Left ventricle myocardium inferior (tissue), 1 donor: ENCODE measurements at regions not wholly inside any gene's neighbourhood (a gene's known extent, or its start where the extent isn't known, plus 50 kb on each side); places are given as distances from the start of the nearest gene placed in this dataset.

Source experiments
- DNase-seq: peaks from one replicate; pipeline ENCODE4 v3.0.0-alpha.2; 2020
- H3K27ac ChIP-seq: fragments of 200-600 bp; replicated peaks from 2 replicates; pipeline ENCODE4 v1.8.0; 2021
- H3K27me3 ChIP-seq: fragments of 200-600 bp; 2 replicates; pipeline ENCODE4 v1.8.0; 2021; ENCODE audit warnings: low read depth
- H3K36me3 ChIP-seq: fragments of 200-600 bp; 2 replicates; pipeline ENCODE4 v1.8.0; 2021
- H3K4me1 ChIP-seq: fragments of 200-600 bp; 2 replicates; pipeline ENCODE4 v1.8.0; 2021
- H3K4me3 ChIP-seq: fragments of 200-600 bp; 2 replicates; pipeline ENCODE4 v1.8.0; 2021; ENCODE audit warnings: mild to moderate bottlenecking, moderate library complexity
- H3K9me3 ChIP-seq: fragments of 200-600 bp; replicated peaks from 2 replicates; pipeline ENCODE4 v1.8.0; 2021
- intact Hi-C: fragments of 100-400 bp; cut with micrococcal nuclease; formaldehyde crosslinking; loops from one replicate; pipeline ENCODE4 v1.11.0; 2022
- TF ChIP-seq, protein P1 (sequence below): fragments of 200-600 bp; IDR thresholded peaks from 2 replicates; pipeline ENCODE4 v1.8.0; 2021; ENCODE audit warnings: antibody characterized with exemption, mild to moderate bottlenecking, borderline replicate concordance
- donor health status: DM: no; HTN: yes; CAD: no; lungs with severe emphysema.

DNA sequence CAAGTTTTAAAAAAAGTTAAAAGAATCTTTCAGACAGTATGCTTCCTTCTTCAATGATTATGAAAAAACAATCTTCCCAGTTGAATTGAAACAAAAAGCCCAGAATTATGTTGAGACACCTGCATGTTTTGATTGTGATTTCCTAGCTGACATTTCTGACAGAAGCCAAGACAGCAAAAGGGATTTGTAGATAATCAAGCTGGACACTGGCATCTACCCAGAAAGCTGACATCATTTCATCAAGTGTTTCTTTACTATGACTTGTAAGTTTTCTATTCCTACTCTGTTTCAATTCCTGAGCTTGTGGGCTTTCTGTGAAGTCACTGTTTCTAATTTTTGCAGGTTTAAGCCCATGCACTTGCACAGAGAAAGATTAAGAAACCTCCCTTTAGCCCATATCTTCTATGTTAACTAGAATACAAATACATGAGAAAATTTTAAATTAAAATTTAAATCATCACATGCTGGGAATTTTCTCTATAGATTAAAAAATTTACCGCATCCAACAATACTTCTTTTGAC, 82.9 kb upstream of the CCDC85A start:
- H3K27ac ChIP-seq: no peak overlapping the region

DNA sequence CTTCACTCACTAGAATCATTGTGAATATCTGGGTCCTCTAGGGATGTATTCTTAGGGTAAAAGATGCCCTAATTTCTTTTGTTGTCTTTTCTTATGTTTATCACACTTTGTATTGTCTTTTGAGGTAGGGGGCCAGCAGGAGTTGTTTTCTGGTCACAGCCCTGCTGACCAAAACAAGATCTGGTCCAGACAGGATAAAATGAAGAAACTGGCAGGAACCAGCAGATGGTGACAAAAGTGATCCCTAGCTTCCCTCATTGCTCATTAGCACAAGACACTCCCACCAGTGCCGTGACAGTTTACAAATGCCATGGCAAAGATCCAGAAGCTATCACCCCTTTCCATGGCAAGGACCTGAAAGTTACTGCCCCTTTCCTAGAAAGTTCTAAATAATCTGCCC, 81.7 kb upstream of the CCDC85A start:
- TF ChIP-seq, protein P1, sequence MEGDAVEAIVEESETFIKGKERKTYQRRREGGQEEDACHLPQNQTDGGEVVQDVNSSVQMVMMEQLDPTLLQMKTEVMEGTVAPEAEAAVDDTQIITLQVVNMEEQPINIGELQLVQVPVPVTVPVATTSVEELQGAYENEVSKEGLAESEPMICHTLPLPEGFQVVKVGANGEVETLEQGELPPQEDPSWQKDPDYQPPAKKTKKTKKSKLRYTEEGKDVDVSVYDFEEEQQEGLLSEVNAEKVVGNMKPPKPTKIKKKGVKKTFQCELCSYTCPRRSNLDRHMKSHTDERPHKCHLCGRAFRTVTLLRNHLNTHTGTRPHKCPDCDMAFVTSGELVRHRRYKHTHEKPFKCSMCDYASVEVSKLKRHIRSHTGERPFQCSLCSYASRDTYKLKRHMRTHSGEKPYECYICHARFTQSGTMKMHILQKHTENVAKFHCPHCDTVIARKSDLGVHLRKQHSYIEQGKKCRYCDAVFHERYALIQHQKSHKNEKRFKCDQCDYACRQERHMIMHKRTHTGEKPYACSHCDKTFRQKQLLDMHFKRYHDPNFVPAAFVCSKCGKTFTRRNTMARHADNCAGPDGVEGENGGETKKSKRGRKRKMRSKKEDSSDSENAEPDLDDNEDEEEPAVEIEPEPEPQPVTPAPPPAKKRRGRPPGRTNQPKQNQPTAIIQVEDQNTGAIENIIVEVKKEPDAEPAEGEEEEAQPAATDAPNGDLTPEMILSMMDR: no peak
- H3K36me3 ChIP-seq: no peaks in the 10 kb centered on the region
- H3K27ac ChIP-seq: no peak overlapping the region
- intact Hi-C loops: no loop called here
- H3K4me3 ChIP-seq: no peak overlapping the region
- no peaks in the 10 kb centered on the region for H3K27me3 ChIP-seq
- DNase-seq: no peak
- peaks cover 4% of the 10 kb centered on the region for H3K4me1 ChIP-seq
- no peaks in the 10 kb centered on the region for H3K9me3 ChIP-seq

More for the DNA sequence above, 82.9 kb upstream of the CCDC85A start:
- Histone ChIP-seq H3K9me3 (no peaks in the 10 kb centered on the region), H3K4me3 (no peak overlapping the region), H3K36me3 (no peaks in the 10 kb centered on the region), H3K27me3 (no peaks in the 10 kb centered on the region), H3K4me1 (peaks cover 4% of the 10 kb centered on the region)
- no peak for DNase-seq
- TF ChIP-seq, protein P1: no peak
- intact Hi-C loops: no loop called here

DNA sequence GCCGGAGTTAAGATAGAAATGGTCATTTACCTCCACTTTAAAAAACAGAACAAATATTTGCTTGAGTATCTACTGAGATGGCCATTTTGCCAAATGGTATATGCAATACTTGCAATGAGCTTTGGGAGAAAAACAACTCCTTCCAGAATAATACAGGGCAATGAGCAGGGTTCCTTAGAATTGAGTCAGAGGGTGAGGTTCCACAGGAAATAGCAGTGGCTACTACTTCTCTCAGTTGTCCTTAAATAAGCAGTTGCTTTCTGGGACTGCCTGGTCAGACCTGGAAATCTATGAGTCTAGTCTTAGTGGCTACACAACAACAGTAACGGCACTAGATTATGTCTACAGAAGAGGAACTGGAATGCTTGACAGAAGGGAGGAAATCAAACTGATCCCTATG, 80.9 kb upstream of the CCDC85A start:
- Histone ChIP-seq H3K4me1 (peaks cover 4% of the 10 kb centered on the region), H3K27ac (no peak overlapping the region), H3K9me3 (no peaks in the 10 kb centered on the region), H3K27me3 (no peaks in the 10 kb centered on the region), H3K4me3 (no peak overlapping the region), H3K36me3 (no peaks in the 10 kb centered on the region)
- TF ChIP-seq, protein P1: no peak
- no peak for DNase-seq
- intact Hi-C loops: no loop called here

DNA sequence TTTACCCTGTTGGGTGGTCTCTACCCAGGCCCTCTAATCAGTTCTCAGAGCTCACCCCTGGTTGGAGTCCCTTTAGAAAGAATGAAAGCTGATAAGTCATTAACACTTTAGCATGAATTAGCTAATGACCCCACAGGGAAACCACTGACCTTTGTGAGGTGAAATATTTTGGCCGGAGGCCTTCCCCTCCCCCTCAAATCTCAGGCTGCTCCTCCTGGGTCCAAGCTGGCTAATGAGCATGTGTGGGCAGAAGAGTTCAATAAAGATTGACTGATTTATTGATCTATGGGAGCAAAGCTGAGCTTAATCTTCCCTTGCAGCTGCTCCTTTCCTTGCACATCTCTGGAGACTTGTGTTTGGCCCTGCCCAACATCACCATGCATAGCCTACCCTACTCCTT, 78.8 kb upstream of the CCDC85A start:
- DNase-seq: no peak
- TF ChIP-seq, protein P1: no peak
- intact Hi-C loops: no loop called here

DNA sequence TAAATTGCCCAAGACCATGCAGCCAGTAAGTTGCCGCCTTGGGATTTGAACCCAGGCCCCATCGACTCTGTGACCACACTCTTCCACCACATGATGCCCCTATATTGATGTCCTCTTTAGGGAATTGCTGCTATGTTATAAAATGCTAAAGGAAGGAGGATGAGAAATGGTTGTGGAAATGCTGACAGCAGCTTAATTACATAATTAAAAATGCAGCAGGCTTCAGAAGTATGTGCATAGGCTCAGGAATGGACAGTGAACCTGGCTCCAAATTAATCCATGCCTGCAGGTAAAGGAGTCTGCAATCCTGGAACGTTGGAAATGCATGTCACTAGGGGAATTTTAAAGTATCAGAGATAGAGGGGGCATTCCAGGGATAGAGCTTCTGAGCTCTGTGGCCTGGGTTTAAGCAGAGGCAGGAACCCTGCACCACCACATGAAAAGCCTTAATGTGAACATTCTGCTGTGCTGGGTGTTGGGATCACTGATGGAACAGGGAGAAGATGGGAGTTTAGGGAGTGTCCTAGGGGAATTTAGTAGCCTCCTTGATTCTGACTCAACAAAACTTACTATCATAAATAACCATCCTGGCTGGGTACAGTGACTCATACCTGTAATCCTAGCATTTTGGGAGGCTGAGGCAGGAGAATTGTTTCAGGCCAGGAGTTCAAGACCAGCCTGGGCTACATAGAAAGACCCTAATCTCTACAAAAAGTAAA, 76.1 kb upstream of the CCDC85A start:
- no peaks in the 10 kb centered on the region for H3K27me3 ChIP-seq
- no peaks in the 10 kb centered on the region for H3K36me3 ChIP-seq
- H3K4me3 ChIP-seq: no peak overlapping the region
- intact Hi-C loops: no loop called here
- no peaks in the 10 kb centered on the region for H3K4me1 ChIP-seq
- H3K27ac ChIP-seq: no peak overlapping the region
- H3K9me3 ChIP-seq: no peaks in the 10 kb centered on the region
- TF ChIP-seq, protein P1: no peak
- DNase-seq: no peak

More for the DNA sequence above, 78.8 kb upstream of the CCDC85A start:
- H3K9me3 ChIP-seq: no peaks in the 10 kb centered on the region
- no peak overlapping the region for H3K27ac ChIP-seq
- H3K4me1 ChIP-seq: peaks cover 4% of the 10 kb centered on the region
- H3K4me3 ChIP-seq: no peak overlapping the region
- no peaks in the 10 kb centered on the region for H3K36me3 ChIP-seq
- no peaks in the 10 kb centered on the region for H3K27me3 ChIP-seq
